SHP77 treated with DMSO at 0.1 percent for 48 hours (cell line): ENCODE measurements at regions not wholly inside any gene's neighbourhood (a gene's known extent, or its start where the extent isn't known, plus 50 kb on each side); places are given as distances from the start of the nearest gene placed in this dataset.
A peak's percentile ranks its signal among the peaks of the same experiment; 100 is the strongest.

Experiments used
- DNase-seq: peaks from one replicate; lab custom pipeline; 2025; lab: John Stamatoyannopoulos, UW

DNA sequence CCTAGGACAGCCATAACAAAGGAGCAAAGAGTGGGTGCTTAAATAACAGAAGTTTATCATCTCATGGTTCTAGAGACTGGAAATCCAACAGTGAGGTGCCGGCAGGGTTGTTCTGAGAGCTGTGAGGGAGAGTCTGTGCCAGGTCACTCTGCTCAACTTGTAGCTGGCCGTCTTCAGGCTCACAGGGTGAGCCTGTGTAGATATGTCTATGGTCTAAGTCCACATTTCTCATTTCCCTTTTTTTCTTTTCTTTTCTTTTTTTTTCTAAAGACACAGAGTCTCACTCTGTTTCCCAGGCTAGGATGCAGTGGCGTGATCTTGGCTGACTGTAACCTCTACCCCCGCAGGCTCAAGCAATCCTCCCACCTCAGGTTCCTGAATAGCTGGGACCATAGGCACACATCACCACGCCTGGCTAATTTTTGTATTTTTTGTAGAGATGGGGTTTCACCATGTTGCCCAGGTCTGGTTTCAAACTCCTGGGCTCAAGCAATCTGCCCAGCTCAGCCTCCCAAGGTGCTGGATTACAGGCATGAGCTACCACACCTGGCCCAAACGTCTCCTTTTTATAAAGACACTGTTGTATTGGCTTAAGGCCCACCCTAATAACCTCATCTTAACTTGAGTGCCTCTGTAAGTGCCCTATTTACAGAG, 142.2 kb downstream of the SP3 start:
- DNase-seq, result no peak

DNA sequence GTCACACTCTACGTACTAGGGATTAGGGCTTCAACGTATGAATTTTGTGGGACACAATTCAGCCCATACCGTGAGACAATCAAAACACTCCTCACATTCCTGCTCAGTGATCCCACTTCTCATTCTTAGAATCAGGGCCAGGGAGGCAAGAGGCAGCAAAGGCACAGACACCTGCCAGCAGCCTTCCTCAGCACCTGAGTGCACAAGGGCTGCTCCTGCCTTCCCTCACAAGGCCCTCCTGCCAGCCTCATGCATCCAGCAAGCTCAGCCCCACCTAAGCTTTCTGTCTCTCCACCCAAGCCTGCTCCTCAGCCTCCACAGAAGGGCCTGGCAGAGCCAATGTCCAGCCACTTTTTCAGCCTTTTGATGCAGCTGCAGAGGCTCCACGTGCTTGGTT, 141.6 kb downstream of the SP3 start:
- no peak for DNase-seq

DNA sequence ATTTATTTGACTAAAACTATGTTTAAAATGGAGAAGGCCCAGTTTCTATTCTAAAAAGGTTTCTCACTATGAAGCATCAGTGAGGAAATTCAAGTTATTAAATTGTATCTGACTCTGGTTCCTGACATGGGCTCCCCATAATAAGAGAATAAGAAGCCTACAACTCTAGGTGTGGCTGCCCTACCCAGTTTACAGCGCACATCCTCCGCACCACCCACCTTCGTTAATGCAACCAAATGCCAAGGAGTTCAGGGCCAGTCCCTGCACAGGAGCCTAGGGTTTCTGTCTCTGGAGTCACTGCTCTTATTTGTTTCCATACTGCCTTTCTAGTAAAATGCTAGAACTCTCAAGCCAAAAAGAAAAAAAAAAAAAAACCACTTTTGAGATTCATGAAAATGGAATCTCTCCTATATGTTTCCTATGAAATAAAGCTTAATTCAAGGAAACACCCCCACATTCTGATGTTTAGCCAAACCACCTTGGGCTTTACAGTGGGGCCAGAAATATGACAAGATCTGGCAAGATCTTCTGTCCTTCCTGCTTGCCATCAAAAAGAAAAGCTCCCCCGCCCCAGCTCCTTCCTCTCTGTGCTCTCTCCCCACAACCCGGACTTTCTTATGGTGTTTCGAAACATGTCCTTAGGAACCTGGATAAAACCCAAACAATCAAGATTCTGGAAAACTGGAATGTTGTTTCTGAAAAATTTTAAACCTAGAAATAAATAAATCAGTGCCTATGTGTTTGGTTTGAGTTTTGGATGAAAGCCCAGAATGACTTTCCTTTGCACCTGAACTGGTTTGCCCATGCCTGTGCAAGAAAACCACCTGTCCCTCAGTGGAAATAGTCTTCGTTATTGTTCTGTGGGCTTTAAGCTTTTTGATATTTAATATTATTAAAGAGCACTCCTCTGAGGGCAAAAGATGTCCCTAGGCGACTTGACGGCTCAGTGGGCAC, 136.7 kb downstream of the SP3 start:
- DNase-seq, result no peak

DNA sequence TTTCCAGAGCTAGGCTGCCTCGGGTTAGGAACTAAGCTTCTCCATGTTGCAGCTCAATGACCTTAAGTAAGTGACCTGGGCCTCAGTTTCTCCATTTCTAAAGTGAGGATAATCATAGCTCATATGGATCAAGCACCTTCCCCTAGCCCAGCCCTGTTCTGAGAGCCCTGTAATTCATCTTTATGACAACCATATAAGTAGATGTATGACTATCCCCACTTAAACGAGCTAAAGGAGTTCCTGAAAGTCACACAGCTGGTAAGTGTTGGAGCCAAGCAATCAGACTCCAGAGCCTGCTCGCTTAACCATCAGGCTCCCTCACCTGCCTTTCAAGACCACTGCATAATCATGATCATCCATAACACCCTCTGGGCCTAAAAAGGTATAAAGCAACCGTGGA, 135.4 kb downstream of the SP3 start:
- DNase-seq, result no peak

- no peak for DNase-seq
Observed at GRCh38 chr2:173830170-173830569, 135.0 kb downstream of the SP3 start.

- DNase-seq, result no peak
Observed at GRCh38 chr2:173831312-173832229, 133.6 kb downstream of the SP3 start.

- DNase-seq, result no peak
Observed at GRCh38 chr2:173834141-173834540, 131.0 kb downstream of the SP3 start.

GRCh38 chr2:173835726-173836125, 129.4 kb downstream of the SP3 start:
- no peak for DNase-seq

DNA sequence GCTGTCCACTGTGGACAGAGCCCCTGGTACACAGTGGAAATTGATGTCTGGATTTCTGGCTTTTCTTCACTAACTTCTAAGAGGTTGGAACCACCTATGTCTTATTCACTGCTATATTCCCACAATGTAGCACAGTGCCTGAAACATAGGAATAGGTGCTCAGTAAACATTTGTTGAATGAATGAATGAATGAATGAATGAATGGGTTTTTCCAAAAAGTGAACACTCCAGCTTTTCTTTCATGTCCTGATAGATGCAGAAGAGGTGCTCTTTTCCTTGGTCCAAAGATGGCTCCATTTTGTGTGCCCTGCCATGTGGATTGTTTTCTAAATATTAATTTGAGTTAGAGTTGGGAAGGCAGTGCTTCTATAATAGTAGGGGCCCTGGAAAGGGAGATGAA, 124.1 kb downstream of the SP3 start:
- DNase-seq, result no peak

DNA sequence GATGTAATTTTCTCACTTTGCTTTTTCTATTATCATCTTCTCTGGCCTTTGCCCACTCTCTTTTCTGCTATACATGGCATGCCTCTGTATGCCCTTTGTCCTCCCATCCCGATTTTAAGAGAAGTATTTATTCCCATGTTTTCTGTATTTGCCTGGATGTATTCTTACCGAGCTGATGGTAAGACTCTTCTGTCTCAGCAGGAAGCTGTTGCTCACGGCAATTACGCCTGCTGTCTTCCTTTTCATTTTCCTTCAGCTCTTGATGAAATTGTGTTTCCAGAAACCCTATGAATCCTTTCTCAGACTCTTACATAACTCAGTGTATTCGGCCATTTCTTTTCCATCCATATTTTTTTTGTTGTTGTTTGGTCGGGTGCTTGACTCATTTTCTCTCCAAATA, 121.6 kb downstream of the SP3 start:
- DNase-seq, result no peak

DNA sequence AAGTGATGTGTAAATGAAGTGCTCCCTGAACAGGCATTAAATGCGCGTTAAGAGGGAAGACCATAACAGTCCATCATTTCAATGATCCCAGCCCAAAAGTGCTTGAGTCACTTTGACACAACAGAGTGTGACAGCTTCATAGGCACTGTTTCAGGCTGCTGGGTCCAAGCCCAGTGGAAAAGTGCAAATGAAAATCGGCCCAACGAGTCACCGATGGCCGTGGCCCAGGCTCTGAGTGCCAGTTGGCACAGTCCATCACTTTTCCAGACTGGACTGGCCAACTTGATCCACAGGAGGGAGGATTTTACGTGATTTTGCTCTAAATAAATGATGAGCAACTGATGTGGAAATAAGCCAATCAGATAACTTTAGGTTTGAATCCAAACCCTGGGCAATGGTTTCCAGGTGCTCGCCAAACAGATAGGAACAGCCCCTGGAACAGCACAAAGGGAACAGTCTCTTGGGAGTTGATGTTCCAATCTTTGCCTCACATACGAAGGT, 114.0 kb downstream of the SP3 start:
- DNase-seq, result no peak

GRCh38 chr2:173854141-173854540, 111.0 kb downstream of the SP3 start:
- DNase-seq, result no peak

- DNase-seq, result peak; percentile 36
Observed at GRCh38 chr2:173854840-173855239, 110.3 kb downstream of the SP3 start.

GRCh38 chr2:173855661-173856060, 109.5 kb downstream of the SP3 start:
- no peak for DNase-seq
